ENCODE measurements at regions not wholly inside any gene's neighbourhood (a gene's known extent, or its start where the extent isn't known, plus 50 kb on each side); places are given as distances from the start of the nearest gene placed in this dataset.
"Not testable (repeated sequence)": the region's sequence is repeated elsewhere in the genome, so short reads cannot be mapped to it uniquely, and the experiment has no call there.

- DNase-seq (ENCODE audit: low spot score): peak; percentile 3
Observed at GRCh38 chr11:21625982-21626381, 566.9 kb upstream of the ANO5 start.

DNA sequence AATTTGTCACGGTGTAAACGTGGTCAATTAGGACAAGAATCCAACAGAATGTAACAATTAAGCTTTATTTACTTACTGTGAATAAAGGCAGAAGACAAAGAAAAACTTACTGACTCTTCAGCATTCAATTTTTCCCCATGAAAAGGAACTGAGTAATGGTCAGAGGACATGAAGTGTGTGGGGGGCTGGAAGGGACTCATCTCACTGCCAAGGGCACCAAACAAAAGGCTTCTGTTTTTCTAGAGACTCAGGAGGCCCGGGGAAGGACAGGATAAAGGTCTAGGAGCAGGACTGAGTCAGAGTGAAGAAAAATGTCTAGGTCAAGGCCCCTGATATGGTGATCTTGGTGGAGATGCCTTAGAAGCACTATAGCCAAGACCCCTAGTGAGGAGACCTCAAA lies 564.2 kb upstream of the ANO5 start:
- DNase-seq (ENCODE audit: low spot score): no peak

DNA sequence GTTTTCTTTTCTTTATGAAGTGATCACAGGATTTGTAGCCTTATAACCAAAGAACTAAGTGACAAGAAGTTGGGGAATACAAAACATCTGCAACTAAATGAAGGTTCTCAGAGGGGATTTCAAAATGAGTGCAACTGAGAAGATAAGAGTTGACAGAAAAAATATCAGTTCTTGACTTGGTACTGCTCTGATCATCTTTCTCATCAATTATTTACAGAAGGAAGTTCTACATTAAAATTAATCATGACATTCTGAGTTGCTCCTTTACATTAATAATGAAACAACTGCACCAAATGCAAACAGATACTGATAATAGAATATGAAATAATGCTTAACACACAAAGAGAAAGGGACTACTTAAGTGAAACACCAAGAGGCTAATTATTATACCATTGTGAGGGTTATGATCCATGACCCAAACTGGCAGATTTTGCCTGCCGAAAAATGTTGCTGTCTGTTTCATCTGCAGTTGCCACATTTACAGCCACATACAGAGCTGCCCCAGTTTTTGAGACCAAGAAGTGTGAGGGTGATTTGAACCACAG lies 561.9 kb upstream of the ANO5 start:
- DNase-seq (ENCODE audit: low spot score): no peak

- no peak for DNase-seq (ENCODE audit: low spot score)
Observed at GRCh38 chr11:21631991-21632390, 560.9 kb upstream of the ANO5 start.

GRCh38 chr11:21634491-21634890 lies 558.4 kb upstream of the ANO5 start:
- DNase-seq (ENCODE audit: low spot score): no peak

DNA sequence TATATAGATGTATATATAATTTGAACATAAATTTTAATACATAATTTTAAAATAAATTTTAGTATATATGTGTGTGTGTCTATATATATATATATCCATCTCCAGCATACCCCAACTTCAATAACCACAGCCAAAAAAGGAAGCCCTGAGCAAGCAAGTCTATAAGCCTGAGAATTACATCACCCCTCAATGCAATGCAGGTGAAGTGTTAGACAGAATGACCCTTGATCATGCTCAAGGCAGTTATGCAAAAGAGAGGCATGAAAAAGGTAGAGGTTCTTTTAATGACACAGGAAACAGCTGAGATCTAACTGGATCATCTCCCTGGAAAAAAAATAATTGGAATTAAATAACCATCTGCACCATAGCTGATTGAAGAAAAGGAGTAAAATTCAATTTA lies 557.9 kb upstream of the ANO5 start:
- no peak for DNase-seq (ENCODE audit: low spot score)

GRCh38 chr11:21635394-21636145 lies 557.3 kb upstream of the ANO5 start:
- DNase-seq (ENCODE audit: low spot score): no peak

- DNase-seq (ENCODE audit: low spot score): no peak
Observed at GRCh38 chr11:21636561-21636960, 556.3 kb upstream of the ANO5 start.

GRCh38 chr11:21640491-21640890 lies 552.4 kb upstream of the ANO5 start:
- no peak for DNase-seq (ENCODE audit: low spot score)

GRCh38 chr11:21641869-21642268 lies 551.0 kb upstream of the ANO5 start:
- DNase-seq (ENCODE audit: low spot score): no peak

- DNase-seq (ENCODE audit: low spot score): no peak
Observed at GRCh38 chr11:21646351-21646750, 546.5 kb upstream of the ANO5 start.

DNA sequence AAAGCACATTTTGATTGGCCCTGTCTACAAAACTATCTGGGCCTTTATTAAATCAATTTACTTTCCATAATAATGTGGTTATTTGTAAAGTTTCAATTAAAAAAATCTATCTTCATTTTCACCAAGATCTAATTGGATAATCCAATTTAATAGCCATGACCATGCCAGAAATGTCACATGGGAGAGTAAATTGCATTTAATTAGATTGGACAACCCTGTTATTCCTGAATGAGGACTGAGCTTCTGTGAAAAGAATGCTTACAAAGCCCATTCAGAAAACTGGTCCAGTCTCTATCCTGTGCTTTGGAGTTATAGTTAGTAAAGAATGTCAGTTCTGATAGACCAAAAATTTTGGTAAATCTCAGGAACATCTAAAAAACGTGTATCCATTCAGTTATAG lies 541.9 kb upstream of the ANO5 start:
- no peak for DNase-seq (ENCODE audit: low spot score)

- DNase-seq (ENCODE audit: low spot score): no peak
Observed at GRCh38 chr11:21653951-21654421, 538.9 kb upstream of the ANO5 start.

DNA sequence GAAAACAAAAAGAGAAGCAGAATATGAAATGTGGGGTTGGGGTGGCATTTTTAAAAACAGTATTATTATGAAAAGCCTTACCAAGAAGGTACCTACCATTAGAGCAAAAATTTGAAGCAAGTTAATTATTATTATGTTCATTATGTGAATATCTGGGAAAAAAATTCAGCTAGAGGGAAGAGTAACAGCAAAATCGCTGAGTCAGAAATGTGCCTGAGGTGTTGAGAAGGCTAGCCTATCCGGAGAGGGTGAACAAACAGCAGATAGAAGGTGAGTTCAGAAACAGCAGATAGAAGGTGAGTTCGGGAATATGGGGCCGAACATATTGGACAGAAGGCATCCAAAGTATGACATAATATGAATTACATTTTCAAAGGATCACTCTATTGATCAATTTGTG lies 536.8 kb upstream of the ANO5 start:
- no peak for DNase-seq (ENCODE audit: low spot score)

- no peak for DNase-seq (ENCODE audit: low spot score)
Observed at GRCh38 chr11:21658654-21659193, 534.2 kb upstream of the ANO5 start.

DNA sequence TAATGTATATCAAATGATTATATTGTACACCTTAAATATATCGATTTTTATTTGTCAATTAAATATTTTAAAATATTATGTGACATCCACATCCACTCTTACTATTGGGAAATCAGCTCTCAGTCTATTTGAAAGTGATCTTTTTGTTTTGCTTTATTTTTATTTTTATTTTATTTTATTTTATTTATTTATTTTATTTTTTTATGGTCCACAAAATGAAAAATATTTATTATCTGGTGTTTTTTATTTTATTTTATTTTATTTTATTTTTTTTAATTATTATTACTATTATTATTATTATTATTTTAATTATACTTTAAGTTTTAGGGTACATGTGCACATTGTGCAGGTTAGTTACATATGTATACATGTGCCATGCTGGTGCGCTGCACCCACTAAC lies 533.5 kb upstream of the ANO5 start:
- not testable (repeated sequence) for DNase-seq (ENCODE audit: low spot score)

GRCh38 chr11:21659961-21660360 lies 532.9 kb upstream of the ANO5 start:
- DNase-seq (ENCODE audit: low spot score): no peak

DNA sequence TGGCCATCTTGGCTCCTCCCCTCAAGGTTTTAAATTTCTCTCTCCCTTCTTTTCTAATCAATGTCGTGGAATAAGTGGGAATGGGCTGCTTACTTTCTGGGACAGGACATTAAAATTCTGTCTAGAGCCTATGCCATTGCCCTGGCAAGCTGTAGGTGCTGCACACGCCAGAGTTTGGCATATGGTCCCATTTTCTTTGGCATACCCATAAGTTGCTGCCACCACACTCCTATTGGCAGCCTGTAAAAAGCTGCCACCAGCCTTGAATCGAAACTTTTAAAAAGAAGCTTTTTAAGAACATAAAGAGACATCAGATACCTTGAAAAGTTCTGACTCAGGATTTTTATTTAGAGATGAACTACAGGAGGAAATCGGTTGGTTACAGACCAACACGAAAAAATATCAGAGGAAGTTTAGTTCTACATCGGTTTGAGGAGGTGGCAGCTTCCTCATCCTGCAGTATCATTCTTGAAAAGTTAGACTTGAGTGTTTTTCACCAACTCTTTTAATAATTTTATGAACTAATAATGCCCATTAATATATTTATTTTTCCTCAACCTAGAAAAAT lies 517.8 kb upstream of the ANO5 start:
- no peak for DNase-seq (ENCODE audit: low spot score)

DNA sequence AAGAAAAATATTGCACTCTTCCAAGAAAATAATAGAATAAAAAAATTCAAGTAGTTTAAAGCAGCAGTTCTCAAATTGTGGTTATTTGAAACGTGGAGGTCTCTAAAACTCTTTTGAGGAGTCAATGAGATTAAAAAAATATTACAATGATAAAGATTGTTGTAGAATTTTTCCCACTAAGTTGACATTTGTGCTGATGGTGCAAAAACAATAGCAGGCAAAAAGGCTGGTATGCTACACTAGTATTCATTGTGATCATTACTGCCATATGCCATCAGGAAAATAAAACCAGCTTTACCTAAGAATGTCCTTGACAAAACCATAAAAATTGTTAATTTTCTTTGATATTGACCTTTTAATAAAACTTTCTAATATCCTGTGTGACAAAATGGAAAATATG lies 505.2 kb upstream of the ANO5 start:
- no peak for DNase-seq (ENCODE audit: low spot score)

DNA sequence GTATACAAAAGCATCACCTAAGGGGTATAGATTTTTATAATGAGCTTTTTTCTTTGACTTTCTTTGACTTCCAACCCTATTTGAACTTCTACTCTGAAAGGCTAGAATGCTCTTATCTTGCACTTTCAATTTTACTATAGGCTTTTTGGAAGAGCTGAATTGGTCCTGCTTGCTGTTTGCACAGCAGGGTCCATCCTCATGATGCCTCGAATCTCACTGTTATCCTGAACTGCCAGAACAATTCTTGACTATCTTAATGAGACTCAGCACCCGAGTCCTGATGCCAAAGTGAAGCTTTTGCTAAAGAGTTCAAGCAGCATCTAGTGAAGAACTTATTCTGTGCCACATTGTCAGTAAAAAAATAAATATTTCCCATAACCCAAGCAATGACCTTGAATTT lies 488.3 kb upstream of the ANO5 start:
- DNase-seq (ENCODE audit: low spot score): no peak

GRCh38 chr11:21707116-21707739 lies 485.7 kb upstream of the ANO5 start:
- no peak for DNase-seq (ENCODE audit: low spot score)

DNA sequence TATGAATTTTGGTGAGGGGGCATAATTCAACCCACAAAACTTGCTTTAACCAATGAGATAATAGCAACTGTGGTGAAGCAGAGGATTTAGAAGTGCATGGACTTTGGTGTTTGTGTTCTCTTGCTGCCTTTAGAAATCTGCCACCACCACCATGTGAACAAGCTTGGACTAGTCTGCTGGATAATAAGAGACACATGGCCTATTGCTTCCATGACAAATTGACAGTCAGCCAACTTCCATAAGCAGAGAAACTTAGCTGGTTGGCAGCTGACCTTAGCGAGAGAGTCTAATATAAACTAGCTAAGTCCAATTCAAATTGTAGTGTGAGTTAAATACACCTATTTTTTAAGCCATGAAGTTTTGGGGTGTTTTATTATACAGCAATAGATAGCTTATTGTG lies 482.1 kb upstream of the ANO5 start:
- no peak for DNase-seq (ENCODE audit: low spot score)

- DNase-seq (ENCODE audit: low spot score): no peak
Observed at GRCh38 chr11:21711341-21711740, 481.5 kb upstream of the ANO5 start.
